Suprapubic skin (tissue), 4 donors: ENCODE measurements at regions not wholly inside any gene's neighbourhood (a gene's known extent, or its start where the extent isn't known, plus 50 kb on each side); places are given as distances from the start of the nearest gene placed in this dataset.

ENCODE experiments used
- DNase-seq, 2 donors: peaks; one replicate each; pipeline ENCODE4 v3.0.0-alpha.2; 2019; ENCODE audit warnings: low spot score in 2 of 2
- H3K27ac ChIP-seq: fragments of 200-600 bp; sonication (generic); one replicate; pipeline ENCODE4 v1.5.1; 2019
- H3K27me3 ChIP-seq: fragments of 200-600 bp; sonication (generic); one replicate; pipeline ENCODE4 v1.5.1; 2019
- H3K36me3 ChIP-seq: fragments of 200-600 bp; sonication (generic); one replicate; pipeline ENCODE4 v1.5.1; 2019
- H3K4me1 ChIP-seq: fragments of 200-600 bp; sonication (generic); one replicate; pipeline ENCODE4 v1.5.1; 2019
- H3K4me3 ChIP-seq: fragments of 200-600 bp; sonication (generic); one replicate; pipeline ENCODE4 v1.5.1; 2019; ENCODE audit warnings: mild to moderate bottlenecking
- H3K9me3 ChIP-seq: fragments of 200-600 bp; sonication (generic); one replicate; pipeline ENCODE4 v1.5.1; 2019
- EP300 ChIP-seq: sonication (generic); formaldehyde crosslinking; IDR thresholded peaks from one replicate; pipeline ENCODE4 v1.6.1; 2017; ENCODE audit warnings: antibody characterized with exemption
- POLR2A ChIP-seq, 2 donors: fragments of 450-650 bp; IDR thresholded peaks; one replicate each; pipeline ENCODE4 v1.6.1; 2017; ENCODE audit warnings: antibody characterized with exemption in 2 of 2, mild to moderate bottlenecking in 2 of 2, moderate library complexity in 2 of 2
- POLR2AphosphoS5 ChIP-seq, 3 donors: sonication (generic); formaldehyde crosslinking; IDR thresholded peaks; one replicate each; pipeline ENCODE4 v1.6.1; 2017; ENCODE audit warnings: antibody characterized with exemption in 3 of 3
- WGBS: methylation state at CpG from one replicate; pipeline ENCODE4 v1.1.5; 2018; 5-methylcytosine and 5-hydroxymethylcytosine counted together
- TF ChIP-seq, protein P1 (sequence below), 2 donors: fragments of 200-600 bp in 1 of 2; fragments of 450-650 bp in 1 of 2; sonication (generic) in 1 of 2; IDR thresholded peaks; one replicate each; pipeline ENCODE4 v1.5.1; 2016 to 2019; ENCODE audit warnings: antibody characterized with exemption in 2 of 2, mild to moderate bottlenecking in 1 of 2, moderate library complexity in 1 of 2

DNA sequence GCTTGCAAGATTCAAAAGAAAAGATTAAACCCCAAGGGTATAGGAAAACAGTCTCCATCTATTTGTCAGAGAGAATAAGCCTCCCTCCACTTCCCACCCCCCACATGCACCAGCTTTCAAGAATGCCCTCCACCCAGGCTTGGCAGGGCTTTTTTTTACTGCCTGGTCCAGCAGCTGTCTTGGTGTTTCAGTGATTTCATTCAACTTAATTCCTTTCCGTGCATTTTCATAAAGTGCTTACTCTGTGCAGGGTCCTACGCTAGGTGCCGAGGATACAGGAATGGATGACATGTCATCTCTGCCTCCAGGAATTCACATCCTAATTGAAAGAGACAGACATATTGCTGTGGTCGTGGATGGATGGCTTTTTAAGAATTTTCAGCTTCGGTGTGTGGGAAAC, 117.9 kb downstream of the LRATD1 start:
- 79% methylated on average over 5 of the region's 5 CpGs for WGBS
- DNase-seq = no peak

DNA sequence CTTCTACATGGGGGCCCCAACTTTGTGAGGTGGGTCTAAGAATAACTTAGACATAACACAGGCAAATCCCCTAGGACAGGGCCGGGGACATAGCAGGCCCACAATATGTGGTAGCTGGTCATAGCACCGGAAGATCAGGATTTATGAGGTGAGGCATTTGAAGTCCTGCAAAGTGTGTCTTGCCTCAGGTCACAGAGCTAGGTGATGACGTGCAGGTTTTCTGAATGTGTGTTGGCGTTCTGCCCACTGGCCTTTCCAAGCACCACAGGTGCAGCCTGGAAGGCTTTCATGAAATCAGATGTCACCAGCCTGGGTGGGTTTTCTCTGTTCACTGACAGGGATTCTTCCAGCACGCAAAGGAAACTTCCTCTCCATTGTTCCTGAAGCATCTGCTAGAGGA, 119.1 kb downstream of the LRATD1 start:
- Histone ChIP-seq H3K27me3 (no peaks in the 10 kb centered on the region), H3K27ac (no peak overlapping the region), H3K36me3 (no peaks in the 10 kb centered on the region), H3K4me1 (no peaks in the 10 kb centered on the region), H3K4me3 (no peak overlapping the region), H3K9me3 (no peaks in the 10 kb centered on the region)
- TF ChIP-seq POLR2AphosphoS5 (IDR thresholded peaks at IDR 0.05) (no peak), POLR2A (IDR thresholded peaks at IDR 0.05) (no peak), EP300 (no peak)
- TF ChIP-seq, protein P1, sequence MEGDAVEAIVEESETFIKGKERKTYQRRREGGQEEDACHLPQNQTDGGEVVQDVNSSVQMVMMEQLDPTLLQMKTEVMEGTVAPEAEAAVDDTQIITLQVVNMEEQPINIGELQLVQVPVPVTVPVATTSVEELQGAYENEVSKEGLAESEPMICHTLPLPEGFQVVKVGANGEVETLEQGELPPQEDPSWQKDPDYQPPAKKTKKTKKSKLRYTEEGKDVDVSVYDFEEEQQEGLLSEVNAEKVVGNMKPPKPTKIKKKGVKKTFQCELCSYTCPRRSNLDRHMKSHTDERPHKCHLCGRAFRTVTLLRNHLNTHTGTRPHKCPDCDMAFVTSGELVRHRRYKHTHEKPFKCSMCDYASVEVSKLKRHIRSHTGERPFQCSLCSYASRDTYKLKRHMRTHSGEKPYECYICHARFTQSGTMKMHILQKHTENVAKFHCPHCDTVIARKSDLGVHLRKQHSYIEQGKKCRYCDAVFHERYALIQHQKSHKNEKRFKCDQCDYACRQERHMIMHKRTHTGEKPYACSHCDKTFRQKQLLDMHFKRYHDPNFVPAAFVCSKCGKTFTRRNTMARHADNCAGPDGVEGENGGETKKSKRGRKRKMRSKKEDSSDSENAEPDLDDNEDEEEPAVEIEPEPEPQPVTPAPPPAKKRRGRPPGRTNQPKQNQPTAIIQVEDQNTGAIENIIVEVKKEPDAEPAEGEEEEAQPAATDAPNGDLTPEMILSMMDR (IDR thresholded peaks at IDR 0.05) = no peak
- 50% methylated on average over 2 of the region's 5 CpGs for WGBS
- no peak for DNase-seq

More for the DNA sequence above, 117.9 kb downstream of the LRATD1 start:
- H3K9me3 ChIP-seq = no peaks in the 10 kb centered on the region
- H3K36me3 ChIP-seq = no peaks in the 10 kb centered on the region
- H3K4me1 ChIP-seq = no peaks in the 10 kb centered on the region
- H3K27me3 ChIP-seq = no peaks in the 10 kb centered on the region
- no peak overlapping the region for H3K27ac ChIP-seq
- no peak for TF ChIP-seq POLR2A (IDR thresholded peaks at IDR 0.05)
- no peak for TF ChIP-seq POLR2AphosphoS5 (IDR thresholded peaks at IDR 0.05)
- no peak for TF ChIP-seq EP300
- TF ChIP-seq, protein P1 (IDR thresholded peaks at IDR 0.05) = no peak
- no peak overlapping the region for H3K4me3 ChIP-seq

DNA sequence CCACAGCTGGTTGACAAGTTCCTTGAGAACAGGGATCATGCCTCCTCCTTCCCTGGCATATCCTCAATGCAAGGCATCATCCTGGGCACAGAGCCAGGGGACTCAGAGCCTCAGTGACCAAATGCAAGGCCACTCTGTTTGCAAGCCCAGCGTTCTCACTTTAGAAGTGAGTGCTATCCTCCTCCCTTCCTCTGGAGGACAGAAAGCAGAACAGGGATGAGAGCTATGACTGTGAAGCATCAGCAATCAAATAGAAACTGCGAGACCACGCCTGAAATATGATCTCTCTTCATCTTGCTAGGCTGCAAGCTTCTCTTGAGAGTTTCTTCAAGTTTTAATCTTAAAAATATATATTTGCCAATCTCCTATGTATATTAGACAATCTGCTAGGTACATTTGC, 119.8 kb downstream of the LRATD1 start:
- TF ChIP-seq EP300 (no peak), POLR2A (IDR thresholded peaks at IDR 0.05) (no peak), POLR2AphosphoS5 (IDR thresholded peaks at IDR 0.05) (no peak)
- TF ChIP-seq, protein P1 (IDR thresholded peaks at IDR 0.05) = no peak
- Histone ChIP-seq H3K4me3 (no peak overlapping the region), H3K9me3 (no peaks in the 10 kb centered on the region), H3K36me3 (no peaks in the 10 kb centered on the region), H3K27ac (no peak overlapping the region), H3K27me3 (no peaks in the 10 kb centered on the region), H3K4me1 (peaks cover 4% of the 10 kb centered on the region)
- DNase-seq = no peak
- 39% methylated on average over 3 of the region's 3 CpGs for WGBS

DNA sequence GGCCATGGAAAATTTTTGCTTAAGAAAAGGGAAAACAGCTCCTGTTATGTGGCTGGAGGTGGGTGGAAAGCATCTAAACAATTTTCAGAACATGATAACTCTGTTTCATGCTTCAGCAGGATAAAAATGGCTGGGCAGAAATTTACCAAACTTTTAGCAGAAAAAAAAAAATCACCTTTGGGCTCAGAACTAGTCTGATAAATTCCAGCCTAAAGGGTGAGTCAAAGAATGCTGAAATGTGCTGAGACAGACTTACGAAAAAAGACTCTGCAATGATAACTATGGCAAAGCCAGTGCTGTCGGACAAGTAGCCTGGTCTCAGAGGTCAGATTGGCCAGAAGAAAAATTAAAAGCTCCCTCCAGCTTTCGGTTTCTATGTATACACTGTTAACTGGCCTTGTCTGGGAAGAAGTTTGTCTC, 123.6 kb downstream of the LRATD1 start:
- TF ChIP-seq, protein P1 (IDR thresholded peaks at IDR 0.05) = no peak
- TF ChIP-seq EP300 (no peak), POLR2AphosphoS5 (IDR thresholded peaks at IDR 0.05) (no peak), POLR2A (IDR thresholded peaks at IDR 0.05) (no peak)
- Histone ChIP-seq H3K9me3 (no peaks in the 10 kb centered on the region), H3K4me3 (no peak overlapping the region), H3K27ac (no peak overlapping the region), H3K4me1 (peaks cover 5% of the 10 kb centered on the region), H3K36me3 (no peaks in the 10 kb centered on the region), H3K27me3 (no peaks in the 10 kb centered on the region)
- no peak for DNase-seq
- WGBS = 65% methylated on average over 3 of the region's 3 CpGs

GRCh38 chr2:14756981-14757657, 124.6 kb downstream of the LRATD1 start:
- 67% methylated on average over 8 of the region's 10 CpGs for WGBS
- no peaks in the 10 kb centered on the region for H3K36me3 ChIP-seq
- H3K27ac ChIP-seq = no peak overlapping the region
- DNase-seq = no peak
- no peak for TF ChIP-seq EP300
- TF ChIP-seq, protein P1 (IDR thresholded peaks at IDR 0.05) = no peak
- TF ChIP-seq POLR2A (IDR thresholded peaks at IDR 0.05) = no peak
- peak in 1 of 3 donors; percentile 21 for TF ChIP-seq POLR2AphosphoS5 (IDR thresholded peaks at IDR 0.05)
- H3K9me3 ChIP-seq = no peaks in the 10 kb centered on the region
- H3K4me1 ChIP-seq = peaks cover 5% of the 10 kb centered on the region
- H3K4me3 ChIP-seq = no peak overlapping the region
- no peaks in the 10 kb centered on the region for H3K27me3 ChIP-seq
